ENCODE measurements at regions not wholly inside any gene's neighbourhood (a gene's known extent, or its start where the extent isn't known, plus 50 kb on each side); places are given as distances from the start of the nearest gene placed in this dataset.

GRCh38 chr6:6942831-6943230 lies 164.9 kb upstream of the RREB1 start:
- Histone ChIP-seq H3K27ac (no peak overlapping the region), H4K20me1 (ENCODE audit: insufficient read depth, poor library complexity, severe bottlenecking) (no peaks in the 10 kb centered on the region), H2AFZ (no peak overlapping the region), H3K4me2 (no peak overlapping the region), H3K79me2 (no peaks in the 10 kb centered on the region), H3K9me3 (ENCODE audit: low read depth) (no peaks in the 10 kb centered on the region), H3K4me3 (no peak overlapping the region), H3K4me1 (ENCODE audit: insufficient read depth) (peaks cover 9% of the 10 kb centered on the region), H3K9me2 (replicated peaks; ENCODE audit: insufficient read depth) (no peaks in the 10 kb centered on the region), H3K36me3 (replicated peaks; ENCODE audit: insufficient read depth, low read depth) (no peaks in the 10 kb centered on the region), H3K27me3 (no peaks in the 10 kb centered on the region)
- DNase-seq (ENCODE audit: low spot score): no peak
- 84% methylated on average over 13 of the region's 13 CpGs for WGBS (ENCODE audit: low lambda C conversion rate, missing lambda C conversion rate)
- TF ChIP-seq CTCF (IDR thresholded peaks at IDR 0.05; ENCODE audit: poor library complexity) (no peak), EZH2phosphoT487 (IDR thresholded peaks at IDR 0.05; ENCODE audit: low read depth, severe bottlenecking, unreplicated experiment) (no peak), EZH2 (IDR thresholded peaks at IDR 0.05; ENCODE audit: borderline replicate concordance) (no peak)

- H2AFZ ChIP-seq: no peak overlapping the region
- 86% methylated on average over 1 of the region's 1 CpG for WGBS (ENCODE audit: low lambda C conversion rate, missing lambda C conversion rate)
- no peaks in the 10 kb centered on the region for H4K20me1 ChIP-seq (ENCODE audit: insufficient read depth, poor library complexity, severe bottlenecking)
- DNase-seq (ENCODE audit: low spot score): no peak
- H3K79me2 ChIP-seq: no peaks in the 10 kb centered on the region
- no peak for TF ChIP-seq EZH2 (IDR thresholded peaks at IDR 0.05; ENCODE audit: borderline replicate concordance)
- TF ChIP-seq CTCF (IDR thresholded peaks at IDR 0.05; ENCODE audit: poor library complexity): no peak
- TF ChIP-seq EZH2phosphoT487 (IDR thresholded peaks at IDR 0.05; ENCODE audit: low read depth, severe bottlenecking, unreplicated experiment): no peak
- no peaks in the 10 kb centered on the region for H3K36me3 ChIP-seq (replicated peaks; ENCODE audit: insufficient read depth, low read depth)
- no peaks in the 10 kb centered on the region for H3K9me2 ChIP-seq (replicated peaks; ENCODE audit: insufficient read depth)
- no peak overlapping the region for H3K4me2 ChIP-seq
- no peak overlapping the region for H3K4me3 ChIP-seq
- H3K9me3 ChIP-seq (ENCODE audit: low read depth): no peaks in the 10 kb centered on the region
- H3K27ac ChIP-seq: no peak overlapping the region
- H3K27me3 ChIP-seq: no peaks in the 10 kb centered on the region
- H3K4me1 ChIP-seq (ENCODE audit: insufficient read depth): peaks cover 9% of the 10 kb centered on the region
Observed at GRCh38 chr6:6943421-6943820, 164.3 kb upstream of the RREB1 start.

GRCh38 chr6:6946206-6947155 lies 161.3 kb upstream of the RREB1 start:
- no peaks in the 10 kb centered on the region for H3K9me2 ChIP-seq (replicated peaks; ENCODE audit: insufficient read depth)
- WGBS (ENCODE audit: low lambda C conversion rate, missing lambda C conversion rate): 55% methylated on average over 8 of the region's 8 CpGs
- no peak overlapping the region for H2AFZ ChIP-seq
- no peak overlapping the region for H3K4me3 ChIP-seq
- no peaks in the 10 kb centered on the region for H3K36me3 ChIP-seq (replicated peaks; ENCODE audit: insufficient read depth, low read depth)
- H3K27ac ChIP-seq: peak overlapping the region; percentile 83
- peaks cover 9% of the 10 kb centered on the region for H3K4me1 ChIP-seq (ENCODE audit: insufficient read depth)
- no peak for TF ChIP-seq EZH2 (IDR thresholded peaks at IDR 0.05; ENCODE audit: borderline replicate concordance)
- no peak for TF ChIP-seq EZH2phosphoT487 (IDR thresholded peaks at IDR 0.05; ENCODE audit: low read depth, severe bottlenecking, unreplicated experiment)
- no peak for TF ChIP-seq CTCF (IDR thresholded peaks at IDR 0.05; ENCODE audit: poor library complexity)
- no peak for DNase-seq (ENCODE audit: low spot score)
- H3K9me3 ChIP-seq (ENCODE audit: low read depth): peaks cover 7% of the 10 kb centered on the region
- no peaks in the 10 kb centered on the region for H4K20me1 ChIP-seq (ENCODE audit: insufficient read depth, poor library complexity, severe bottlenecking)
- no peaks in the 10 kb centered on the region for H3K79me2 ChIP-seq
- H3K27me3 ChIP-seq: no peaks in the 10 kb centered on the region
- H3K4me2 ChIP-seq: peak overlapping the region; percentile 46
